MM.1S (cell line): ENCODE measurements at regions not wholly inside any gene's neighbourhood (a gene's known extent, or its start where the extent isn't known, plus 50 kb on each side); places are given as distances from the start of the nearest gene placed in this dataset.

Experiments used
- DNase-seq: peaks from one replicate; pipeline ENCODE4 v3.0.0-alpha.2; 2015
- H2AFZ ChIP-seq: fragments of 300-600 bp; sonication (generic); 2 replicates; pipeline ENCODE4 v1.6.0; 2016; ENCODE audit warnings: antibody characterized with exemption, low read length
- H3F3A ChIP-seq: fragments of 300-600 bp; sonication (generic); 2 replicates; pipeline ENCODE4 v1.6.1; 2016; ENCODE audit warnings: mild to moderate bottlenecking, antibody characterized with exemption, low read length, moderate library complexity, mixed read lengths; ENCODE audit not compliant: insufficient read depth
- H3K27ac ChIP-seq: fragments of 300-600 bp; sonication (generic); 2 replicates; pipeline ENCODE4 v1.5.1; 2016; ENCODE audit warnings: mild to moderate bottlenecking, low read length
- H3K27me3 ChIP-seq: fragments of 300-600 bp; sonication (generic); replicated peaks from 2 replicates; pipeline ENCODE4 v1.6.0; 2016; ENCODE audit warnings: low read length; ENCODE audit not compliant: insufficient read depth
- H3K36me3 ChIP-seq: fragments of 300-600 bp; sonication (generic); replicated peaks from 2 replicates; pipeline ENCODE4 v1.6.1; 2016; ENCODE audit warnings: mild to moderate bottlenecking, low read length, mixed read lengths; ENCODE audit not compliant: insufficient read depth
- H3K4me1 ChIP-seq: fragments of 300-600 bp; sonication (generic); 2 replicates; pipeline ENCODE4 v1.6.1; 2016; ENCODE audit warnings: low read length, mixed read lengths
- H3K4me2 ChIP-seq: fragments of 300-600 bp; sonication (generic); 2 replicates; pipeline ENCODE4 v1.6.0; 2016; ENCODE audit warnings: low read depth, low read length
- H3K4me3 ChIP-seq: fragments of 300-600 bp; sonication (generic); 2 replicates; pipeline ENCODE4 v1.5.1; 2016; ENCODE audit warnings: low read length, mixed read lengths
- H3K79me2 ChIP-seq: fragments of 300-600 bp; sonication (generic); 2 replicates; pipeline ENCODE4 v1.6.1; 2016; ENCODE audit warnings: mixed run types, low read length, mixed read lengths
- H3K9ac ChIP-seq: fragments of 300-600 bp; sonication (generic); 2 replicates; pipeline ENCODE4 v1.6.1; 2016; ENCODE audit warnings: low read length, mixed read lengths
- H3K9me2 ChIP-seq: fragments of 300-600 bp; sonication (generic); replicated peaks from 2 replicates; pipeline ENCODE4 v1.6.1; 2016; ENCODE audit warnings: mild to moderate bottlenecking, low read length, mixed read lengths; ENCODE audit not compliant: insufficient read depth
- H3K9me3 ChIP-seq: fragments of 300-600 bp; sonication (generic); replicated peaks from 2 replicates; pipeline ENCODE4 v1.6.1; 2016; ENCODE audit warnings: mild to moderate bottlenecking, low read length, mixed read lengths; ENCODE audit not compliant: insufficient read depth
- H4K20me1 ChIP-seq: fragments of 300-600 bp; sonication (generic); 2 replicates; pipeline ENCODE4 v1.6.1; 2016; ENCODE audit warnings: mild to moderate bottlenecking, low read length, moderate library complexity, mixed read lengths; ENCODE audit not compliant: insufficient read depth
- EZH2 ChIP-seq: fragments of 300-600 bp; sonication (generic); optimal IDR thresholded peaks from 2 replicates; pipeline ENCODE3; 2017; ENCODE audit warnings: low read depth, mild to moderate bottlenecking, antibody characterized with exemption, low read length, mixed read lengths
- EZH2phosphoT487 ChIP-seq: fragments of 300-600 bp; sonication (generic); IDR thresholded peaks from 2 replicates; pipeline ENCODE4 v1.6.1; 2018; ENCODE audit warnings: antibody characterized with exemption, low read length
- TF ChIP-seq, protein P1 (sequence below): fragments of 300-600 bp; sonication (generic); IDR thresholded peaks from 2 replicates; pipeline ENCODE4 v1.5.1; 2016; ENCODE audit warnings: antibody characterized with exemption, low read length, mixed read lengths

GRCh38 chr12:88420457-88420856, 159.8 kb downstream of the KITLG start:
- Histone ChIP-seq H3K4me2 (no peak overlapping the region), H3K36me3 (no peaks in the 10 kb centered on the region), H2AFZ (no peak overlapping the region), H3F3A (no peaks in the 10 kb centered on the region), H3K4me3 (no peak overlapping the region), H3K27me3 (no peaks in the 10 kb centered on the region), H3K9ac (no peak overlapping the region), H3K9me3 (no peaks in the 10 kb centered on the region), H4K20me1 (no peaks in the 10 kb centered on the region), H3K9me2 (no peaks in the 10 kb centered on the region), H3K79me2 (no peaks in the 10 kb centered on the region), H3K4me1 (peaks cover 3% of the 10 kb centered on the region; the same call in 1 of the 2 replicates), H3K27ac (no peak overlapping the region)
- no peak for DNase-seq
- TF ChIP-seq, protein P1, sequence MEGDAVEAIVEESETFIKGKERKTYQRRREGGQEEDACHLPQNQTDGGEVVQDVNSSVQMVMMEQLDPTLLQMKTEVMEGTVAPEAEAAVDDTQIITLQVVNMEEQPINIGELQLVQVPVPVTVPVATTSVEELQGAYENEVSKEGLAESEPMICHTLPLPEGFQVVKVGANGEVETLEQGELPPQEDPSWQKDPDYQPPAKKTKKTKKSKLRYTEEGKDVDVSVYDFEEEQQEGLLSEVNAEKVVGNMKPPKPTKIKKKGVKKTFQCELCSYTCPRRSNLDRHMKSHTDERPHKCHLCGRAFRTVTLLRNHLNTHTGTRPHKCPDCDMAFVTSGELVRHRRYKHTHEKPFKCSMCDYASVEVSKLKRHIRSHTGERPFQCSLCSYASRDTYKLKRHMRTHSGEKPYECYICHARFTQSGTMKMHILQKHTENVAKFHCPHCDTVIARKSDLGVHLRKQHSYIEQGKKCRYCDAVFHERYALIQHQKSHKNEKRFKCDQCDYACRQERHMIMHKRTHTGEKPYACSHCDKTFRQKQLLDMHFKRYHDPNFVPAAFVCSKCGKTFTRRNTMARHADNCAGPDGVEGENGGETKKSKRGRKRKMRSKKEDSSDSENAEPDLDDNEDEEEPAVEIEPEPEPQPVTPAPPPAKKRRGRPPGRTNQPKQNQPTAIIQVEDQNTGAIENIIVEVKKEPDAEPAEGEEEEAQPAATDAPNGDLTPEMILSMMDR, result no peak
- no peak for TF ChIP-seq EZH2phosphoT487

DNA sequence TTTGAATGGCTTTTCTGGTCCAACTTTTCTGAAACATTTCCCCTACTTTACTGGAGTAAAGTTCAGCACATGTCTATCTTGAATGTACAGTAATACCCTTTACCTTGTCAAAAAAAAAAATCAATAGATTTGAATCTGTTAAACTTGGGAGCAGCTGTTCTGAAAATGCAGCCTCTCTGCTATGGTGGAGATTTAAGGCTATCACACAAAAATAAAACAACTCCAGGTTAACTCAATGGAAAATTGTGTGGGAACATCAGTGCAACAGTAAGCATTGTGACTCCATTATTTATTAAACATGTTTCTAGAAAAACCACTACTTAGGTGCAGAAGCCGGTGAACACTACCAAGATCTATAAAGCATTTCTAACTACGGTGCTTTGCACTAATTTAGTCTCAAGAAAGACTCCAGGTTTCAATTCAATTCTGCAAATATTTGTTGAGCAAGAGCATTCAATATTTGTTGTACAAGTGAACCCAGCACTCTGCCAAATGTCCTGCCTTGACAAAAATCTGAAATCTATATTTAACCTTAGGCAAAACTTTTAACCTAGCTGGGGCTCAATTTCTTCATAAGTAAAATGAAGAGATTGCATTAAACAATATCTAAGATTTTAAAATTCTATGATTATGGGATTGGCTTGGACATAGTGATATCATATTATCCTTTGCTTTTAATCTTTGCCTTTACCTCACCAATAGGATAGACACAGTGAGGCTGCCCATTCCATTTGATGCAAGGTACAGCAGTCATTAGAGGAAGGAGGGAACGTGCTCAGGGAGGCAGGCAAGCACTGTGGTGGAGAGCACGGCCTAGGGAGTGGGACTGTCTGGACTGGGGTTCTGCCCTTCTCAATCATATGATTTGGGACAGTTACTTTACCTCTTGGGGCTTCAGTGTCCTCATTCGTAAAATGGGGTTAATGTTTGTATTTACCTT, 155.2 kb downstream of the KITLG start:
- no peak for DNase-seq
- Histone ChIP-seq H2AFZ (no peak overlapping the region), H3K9me2 (no peaks in the 10 kb centered on the region), H3K27me3 (no peaks in the 10 kb centered on the region), H3K4me2 (no peak overlapping the region), H3K4me3 (no peak overlapping the region), H3K9ac (no peak overlapping the region), H3K79me2 (no peaks in the 10 kb centered on the region), H3F3A (no peaks in the 10 kb centered on the region), H3K36me3 (no peaks in the 10 kb centered on the region), H3K27ac (no peak overlapping the region), H3K4me1 (no peaks in the 10 kb centered on the region), H4K20me1 (no peaks in the 10 kb centered on the region), H3K9me3 (no peaks in the 10 kb centered on the region)
- TF ChIP-seq EZH2phosphoT487 (no peak), EZH2 (no peak)
- TF ChIP-seq, protein P1, result no peak

- Histone ChIP-seq H3K9ac (no peak overlapping the region), H2AFZ (no peak overlapping the region), H3K9me3 (no peaks in the 10 kb centered on the region), H3K27ac (no peak overlapping the region), H3K9me2 (no peaks in the 10 kb centered on the region), H3K4me3 (no peak overlapping the region), H3K27me3 (no peaks in the 10 kb centered on the region), H3K36me3 (no peaks in the 10 kb centered on the region), H3K4me1 (no peaks in the 10 kb centered on the region), H3K4me2 (no peak overlapping the region), H3K79me2 (no peaks in the 10 kb centered on the region), H4K20me1 (no peaks in the 10 kb centered on the region), H3F3A (no peaks in the 10 kb centered on the region)
- no peak for DNase-seq
- no peak for TF ChIP-seq EZH2
- TF ChIP-seq, protein P1, result no peak
- TF ChIP-seq EZH2phosphoT487, result no peak
Measured at GRCh38 chr12:88428350-88428749, 151.9 kb downstream of the KITLG start.
